ENCODE measurements at regions not wholly inside any gene's neighbourhood (a gene's known extent, or its start where the extent isn't known, plus 50 kb on each side); places are given as distances from the start of the nearest gene placed in this dataset.
"Not testable (repeated sequence)": the region's sequence is repeated elsewhere in the genome, so short reads cannot be mapped to it uniquely, and the experiment has no call there.

- peak; percentile 3 for DNase-seq (ENCODE audit: low spot score)
Observed at GRCh38 chr10:64726466-64726865, 1205.3 kb downstream of the REEP3 start.

GRCh38 chr10:64731016-64731415, 1209.8 kb downstream of the REEP3 start:
- no peak for DNase-seq (ENCODE audit: low spot score)

- no peak for DNase-seq (ENCODE audit: low spot score)
Observed at GRCh38 chr10:64732372-64732957, 1211.3 kb downstream of the REEP3 start.

GRCh38 chr10:64733980-64734379, 1212.8 kb downstream of the REEP3 start:
- peak; percentile 26 for DNase-seq (ENCODE audit: low spot score)

- DNase-seq (ENCODE audit: low spot score), result no peak
Observed at GRCh38 chr10:64738462-64738861, 1217.3 kb downstream of the REEP3 start.

- no peak for DNase-seq (ENCODE audit: low spot score)
Observed at GRCh38 chr10:64745565-64745964, 1224.4 kb downstream of the REEP3 start.

- DNase-seq (ENCODE audit: low spot score), result no peak
Observed at GRCh38 chr10:64750672-64751071, 1229.5 kb downstream of the REEP3 start.

GRCh38 chr10:64753516-64753915, 1232.3 kb downstream of the REEP3 start:
- DNase-seq (ENCODE audit: low spot score), result no peak

GRCh38 chr10:64760371-64760770, 1239.2 kb downstream of the REEP3 start:
- DNase-seq (ENCODE audit: low spot score), result peak; percentile 7

GRCh38 chr10:64762861-64763260, 1241.7 kb downstream of the REEP3 start:
- no peak for DNase-seq (ENCODE audit: low spot score)

- no peak for DNase-seq (ENCODE audit: low spot score)
Observed at GRCh38 chr10:64765498-64765897, 1244.3 kb downstream of the REEP3 start.

- no peak for DNase-seq (ENCODE audit: low spot score)
Observed at GRCh38 chr10:64771253-64772050, 1250.3 kb downstream of the REEP3 start.

- DNase-seq (ENCODE audit: low spot score), result no peak
Observed at GRCh38 chr10:64773357-64773756, 1252.2 kb downstream of the REEP3 start.

GRCh38 chr10:64784451-64784850, 1263.2 kb downstream of the REEP3 start:
- DNase-seq (ENCODE audit: low spot score), result not testable (repeated sequence)

- DNase-seq (ENCODE audit: low spot score), result no peak
Observed at GRCh38 chr10:64785816-64786215, 1264.6 kb downstream of the REEP3 start.

- no peak for DNase-seq (ENCODE audit: low spot score)
Observed at GRCh38 chr10:64786989-64787388, 1265.8 kb downstream of the REEP3 start.

GRCh38 chr10:64795847-64796246, 1274.6 kb downstream of the REEP3 start:
- no peak for DNase-seq (ENCODE audit: low spot score)

- DNase-seq (ENCODE audit: low spot score), result no peak
Observed at GRCh38 chr10:64798297-64798696, 1277.1 kb downstream of the REEP3 start.

GRCh38 chr10:64808233-64808632, 1287.0 kb downstream of the REEP3 start:
- DNase-seq (ENCODE audit: low spot score), result not testable (repeated sequence)

- peak; percentile 56 for DNase-seq (ENCODE audit: low spot score)
Observed at GRCh38 chr10:64810046-64810445, 1288.8 kb downstream of the REEP3 start.

- no peak for DNase-seq (ENCODE audit: low spot score)
Observed at GRCh38 chr10:64813391-64813790, 1292.2 kb downstream of the REEP3 start.

GRCh38 chr10:64814201-64814600, 1293.0 kb downstream of the REEP3 start:
- no peak for DNase-seq (ENCODE audit: low spot score)

GRCh38 chr10:64829888-64830412, 1308.7 kb downstream of the REEP3 start:
- DNase-seq (ENCODE audit: low spot score), result no peak

Data from H4 (cell line).